Tibial nerve (tissue), 3 donors: ENCODE measurements at regions not wholly inside any gene's neighbourhood (a gene's known extent, or its start where the extent isn't known, plus 50 kb on each side); places are given as distances from the start of the nearest gene placed in this dataset.

Experiments
- POLR2A ChIP-seq, 2 donors: fragments of 450-650 bp; IDR thresholded peaks; one replicate each; pipeline ENCODE4 v1.6.1; 2017; ENCODE audit warnings: antibody characterized with exemption in 2 of 2, mild to moderate bottlenecking in 2 of 2, moderate library complexity in 2 of 2
- TF ChIP-seq, protein P1 (sequence below), 5 experiments: fragments of 200-600 bp in 3 of 5; fragments of 450-650 bp in 2 of 5; sonication (generic) in 3 of 5; IDR thresholded peaks; one replicate each; pipeline ENCODE4 v1.5.1; 2016 to 2019; ENCODE audit warnings: antibody characterized with exemption in 5 of 5, mild to moderate bottlenecking in 3 of 5, moderate library complexity in 2 of 5

DNA sequence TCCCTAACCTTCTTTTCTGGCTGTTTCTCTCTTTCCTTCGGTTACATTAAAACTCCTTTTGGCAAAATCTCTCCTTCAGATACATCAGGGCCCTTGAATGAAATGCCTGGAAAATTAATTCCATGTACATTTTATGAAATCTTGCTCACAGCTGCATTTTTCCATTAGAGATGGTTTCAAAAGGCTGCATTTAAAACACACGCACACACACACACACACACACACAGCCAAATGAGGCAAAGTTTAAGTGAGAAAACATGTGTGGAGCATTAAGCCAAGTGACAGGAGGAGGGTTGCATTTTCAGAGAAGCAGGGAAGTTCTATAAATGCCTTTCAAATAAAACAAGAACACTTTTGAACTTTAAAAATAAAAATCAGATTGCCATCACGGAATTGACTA lies 216.4 kb downstream of the LRIG3 start:
- TF ChIP-seq, protein P1, sequence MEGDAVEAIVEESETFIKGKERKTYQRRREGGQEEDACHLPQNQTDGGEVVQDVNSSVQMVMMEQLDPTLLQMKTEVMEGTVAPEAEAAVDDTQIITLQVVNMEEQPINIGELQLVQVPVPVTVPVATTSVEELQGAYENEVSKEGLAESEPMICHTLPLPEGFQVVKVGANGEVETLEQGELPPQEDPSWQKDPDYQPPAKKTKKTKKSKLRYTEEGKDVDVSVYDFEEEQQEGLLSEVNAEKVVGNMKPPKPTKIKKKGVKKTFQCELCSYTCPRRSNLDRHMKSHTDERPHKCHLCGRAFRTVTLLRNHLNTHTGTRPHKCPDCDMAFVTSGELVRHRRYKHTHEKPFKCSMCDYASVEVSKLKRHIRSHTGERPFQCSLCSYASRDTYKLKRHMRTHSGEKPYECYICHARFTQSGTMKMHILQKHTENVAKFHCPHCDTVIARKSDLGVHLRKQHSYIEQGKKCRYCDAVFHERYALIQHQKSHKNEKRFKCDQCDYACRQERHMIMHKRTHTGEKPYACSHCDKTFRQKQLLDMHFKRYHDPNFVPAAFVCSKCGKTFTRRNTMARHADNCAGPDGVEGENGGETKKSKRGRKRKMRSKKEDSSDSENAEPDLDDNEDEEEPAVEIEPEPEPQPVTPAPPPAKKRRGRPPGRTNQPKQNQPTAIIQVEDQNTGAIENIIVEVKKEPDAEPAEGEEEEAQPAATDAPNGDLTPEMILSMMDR (IDR thresholded peaks at IDR 0.05), result no peak
- no peak for TF ChIP-seq POLR2A (IDR thresholded peaks at IDR 0.05)
